Fibroblast of lung (primary cell): ENCODE measurements at regions not wholly inside any gene's neighbourhood (a gene's known extent, or its start where the extent isn't known, plus 50 kb on each side); places are given as distances from the start of the nearest gene placed in this dataset.

Experiments used
- DNase-seq, 2 donors: peaks; one replicate each; pipeline versions ENCODE4 v3.0.0 to v3.0.0-alpha.2; 2010; ENCODE audit warnings: low read depth in 2 of 2
- H2AFZ ChIP-seq: 2 replicates; pipeline ENCODE4 v1.5.1; 2012; ENCODE audit warnings: low read length, control low read depth, inconsistent platforms
- H3K27ac ChIP-seq: 2 replicates; pipeline ENCODE4 v1.5.1; 2011; ENCODE audit warnings: low read length, control low read depth; ENCODE audit not compliant: insufficient read depth
- H3K27me3 ChIP-seq: 2 replicates; pipeline ENCODE4 v1.5.1; 2011; ENCODE audit warnings: mild to moderate bottlenecking, low read length; ENCODE audit not compliant: control insufficient read depth, insufficient read depth
- H3K36me3 ChIP-seq: 2 replicates; pipeline ENCODE4 v1.5.1; 2011; ENCODE audit warnings: low read length; ENCODE audit not compliant: control insufficient read depth, insufficient read depth
- H3K4me1 ChIP-seq: 2 replicates; pipeline ENCODE4 v1.5.1; 2011; ENCODE audit warnings: low read length; ENCODE audit not compliant: control insufficient read depth, insufficient read depth; ENCODE audit errors: extremely low read depth
- H3K4me2 ChIP-seq: 2 replicates; pipeline ENCODE4 v1.5.1; 2011; ENCODE audit warnings: low read length, control low read depth; ENCODE audit not compliant: insufficient read depth; ENCODE audit errors: extremely low read depth
- H3K4me3 ChIP-seq, 4 experiments: fragments of 200-600 bp in 1 of 4; sonication (generic) in 1 of 4; replicated peaks in 1 of 4; 2 replicates each; pipeline ENCODE4 v1.5.1; 2011 to 2016; ENCODE audit warnings: low read length in 4 of 4, low read depth in 3 of 4, mild to moderate bottlenecking in 3 of 4, control low read depth in 2 of 4, inconsistent platforms in 1 of 4, mixed read lengths in 1 of 4; ENCODE audit not compliant: insufficient read depth in 1 of 4; ENCODE audit errors: control extremely low read depth in 1 of 4
- H3K79me2 ChIP-seq: 2 replicates; pipeline ENCODE4 v1.5.1; 2012; ENCODE audit warnings: mild to moderate bottlenecking, low read length, inconsistent platforms; ENCODE audit not compliant: control insufficient read depth, insufficient read depth
- H3K9ac ChIP-seq: 2 replicates; pipeline ENCODE4 v1.5.1; 2011; ENCODE audit warnings: mild to moderate bottlenecking, low read length, control low read depth; ENCODE audit not compliant: insufficient read depth
- H3K9me3 ChIP-seq: 2 replicates; pipeline ENCODE4 v1.5.1; 2012; ENCODE audit warnings: low read depth, low read length; ENCODE audit not compliant: control insufficient read depth, insufficient read depth
- H4K20me1 ChIP-seq: 2 replicates; pipeline ENCODE4 v1.5.1; 2011; ENCODE audit warnings: low read length; ENCODE audit not compliant: control insufficient read depth, insufficient read depth; ENCODE audit errors: extremely low read depth
- CTCF ChIP-seq, 2 donors: IDR thresholded peaks in 1 of 2; conservative IDR thresholded peaks in 1 of 2; 1 replicate in 1 of 2; 2 replicates in 1 of 2; pipeline ENCODE4 v1.5.1; 2011 to 2012; ENCODE audit warnings: low read length in 2 of 2, control low read depth in 1 of 2, inconsistent platforms in 1 of 2, low read depth in 1 of 2, mild to moderate bottlenecking in 1 of 2
- EZH2 ChIP-seq: IDR thresholded peaks from 2 replicates; pipeline ENCODE4 v1.5.1; 2012; ENCODE audit warnings: low read length, control low read depth, mild to moderate bottlenecking; ENCODE audit errors: missing control alignments

GRCh38 chr16:60180609-60181008 lies 1446.5 kb upstream of the GOT2 start:
- DNase-seq: no peak
- no peaks in the 10 kb centered on the region for H3K27me3 ChIP-seq

GRCh38 chr16:60170196-60170595 lies 1436.1 kb upstream of the GOT2 start:
- no peak for DNase-seq
- Histone ChIP-seq H3K4me1 (no peaks in the 10 kb centered on the region), H3K36me3 (no peaks in the 10 kb centered on the region), H3K79me2 (no peaks in the 10 kb centered on the region), H3K9ac (no peak overlapping the region), H3K27me3 (no peaks in the 10 kb centered on the region), H3K4me3 (no peak overlapping the region), H3K4me2 (no peak overlapping the region), H2AFZ (no peak overlapping the region), H3K9me3 (no peaks in the 10 kb centered on the region), H3K27ac (no peak overlapping the region), H4K20me1 (no peaks in the 10 kb centered on the region)
- TF ChIP-seq EZH2 (no peak), CTCF (conservative IDR thresholded peaks at IDR 0.05 in 1 of 2, IDR thresholded peaks at IDR 0.05 in 1 of 2; ENCODE audit: low read depth in 1 of 2, low read length in 2 of 2) (no peak)

More at GRCh38 chr16:60180609-60181008, 1446.5 kb upstream of the GOT2 start:
- Histone ChIP-seq H3K4me3 (no peak overlapping the region), H4K20me1 (no peaks in the 10 kb centered on the region), H3K9ac (no peak overlapping the region), H3K4me2 (no peak overlapping the region), H3K9me3 (no peaks in the 10 kb centered on the region), H2AFZ (no peak overlapping the region), H3K36me3 (no peaks in the 10 kb centered on the region), H3K4me1 (no peaks in the 10 kb centered on the region), H3K79me2 (no peaks in the 10 kb centered on the region), H3K27ac (no peak overlapping the region)
- TF ChIP-seq EZH2 (no peak), CTCF (conservative IDR thresholded peaks at IDR 0.05 in 1 of 2, IDR thresholded peaks at IDR 0.05 in 1 of 2; ENCODE audit: low read depth in 1 of 2, low read length in 2 of 2) (no peak)

GRCh38 chr16:60166111-60166510 lies 1432.0 kb upstream of the GOT2 start:
- H3K79me2 ChIP-seq: no peaks in the 10 kb centered on the region
- H3K4me3 ChIP-seq: no peak overlapping the region
- no peak overlapping the region for H3K4me2 ChIP-seq
- TF ChIP-seq CTCF (conservative IDR thresholded peaks at IDR 0.05 in 1 of 2, IDR thresholded peaks at IDR 0.05 in 1 of 2; ENCODE audit: low read depth in 1 of 2, low read length in 2 of 2) (no peak), EZH2 (no peak)
- H2AFZ ChIP-seq: no peak overlapping the region
- no peaks in the 10 kb centered on the region for H3K27me3 ChIP-seq
- H3K27ac ChIP-seq: no peak overlapping the region
- H3K9me3 ChIP-seq: no peaks in the 10 kb centered on the region
- H3K4me1 ChIP-seq: no peaks in the 10 kb centered on the region
- H4K20me1 ChIP-seq: no peaks in the 10 kb centered on the region
- no peaks in the 10 kb centered on the region for H3K36me3 ChIP-seq
- H3K9ac ChIP-seq: no peak overlapping the region
- no peak for DNase-seq
